H9 (cell line): ENCODE measurements at regions not wholly inside any gene's neighbourhood (a gene's known extent, or its start where the extent isn't known, plus 50 kb on each side); places are given as distances from the start of the nearest gene placed in this dataset.
A peak's percentile ranks its signal among the peaks of the same experiment; 100 is the strongest.

Experiments used
- DNase-seq: peaks from one replicate; pipeline ENCODE4 v3.0.0-alpha.2; 2017
- H2AFZ ChIP-seq: one replicate; pipeline ENCODE4 v1.6.1; 2013; ENCODE audit warnings: mild to moderate bottlenecking, low read length, control low read depth, moderate library complexity
- H2AK5ac ChIP-seq: 2 replicates; pipeline ENCODE4 v1.6.1; 2013; ENCODE audit warnings: low read length, control low read depth, mixed read lengths; ENCODE audit not compliant: insufficient read length
- H2BK120ac ChIP-seq: one replicate; pipeline ENCODE4 v1.6.1; 2013; ENCODE audit warnings: low read depth, mild to moderate bottlenecking, low read length, control low read depth, inconsistent platforms; ENCODE audit not compliant: poor library complexity, severe bottlenecking
- H2BK12ac ChIP-seq: 2 replicates; pipeline ENCODE4 v1.6.1; 2013; ENCODE audit warnings: low read length, control low read depth, mixed read lengths, low read depth; ENCODE audit not compliant: insufficient read length
- H2BK15ac ChIP-seq: 2 replicates; pipeline ENCODE4 v1.6.1; 2013; ENCODE audit warnings: low read depth, low read length, control low read depth
- H2BK20ac ChIP-seq: one replicate; pipeline ENCODE4 v1.6.1; 2013; ENCODE audit warnings: low read depth, mild to moderate bottlenecking, low read length, control low read depth, inconsistent platforms; ENCODE audit not compliant: poor library complexity, severe bottlenecking
- H2BK5ac ChIP-seq: 2 replicates; pipeline ENCODE4 v1.6.1; 2013; ENCODE audit warnings: low read length, control low read depth, mixed read lengths; ENCODE audit not compliant: insufficient read length
- H3K14ac ChIP-seq: 2 replicates; pipeline ENCODE4 v1.6.1; 2013; ENCODE audit warnings: low read length, control low read depth; ENCODE audit not compliant: insufficient read depth
- H3K18ac ChIP-seq: 2 replicates; pipeline ENCODE4 v1.6.1; 2013; ENCODE audit warnings: low read depth, mild to moderate bottlenecking, mixed read lengths, low read length, control low read depth; ENCODE audit not compliant: insufficient read length
- H3K23ac ChIP-seq: 2 replicates; pipeline ENCODE4 v1.6.1; 2013; ENCODE audit warnings: low read length, control low read depth, mixed read lengths, low read depth; ENCODE audit not compliant: insufficient read length
- H3K23me2 ChIP-seq: 2 replicates; pipeline ENCODE4 v1.6.1; 2013; ENCODE audit warnings: low read depth, mild to moderate bottlenecking, mixed read lengths, low read length, control low read depth; ENCODE audit not compliant: insufficient read length, poor library complexity, severe bottlenecking
- H3K27ac ChIP-seq: 2 replicates; pipeline ENCODE4 v1.5.1; 2013; ENCODE audit warnings: low read length, control low read depth, mixed read lengths, low read depth; ENCODE audit not compliant: insufficient read length
- H3K27me3 ChIP-seq: 2 replicates; pipeline ENCODE4 v1.6.1; 2013; ENCODE audit warnings: low read length, control low read depth, inconsistent platforms; ENCODE audit not compliant: insufficient read depth
- H3K4ac ChIP-seq: 2 replicates; pipeline ENCODE4 v1.6.1; 2013; ENCODE audit warnings: low read depth, mild to moderate bottlenecking, control low read depth, inconsistent platforms, low read length, moderate library complexity
- H3K4me1 ChIP-seq: 2 replicates; pipeline ENCODE4 v1.6.1; 2013; ENCODE audit warnings: low read length, control low read depth, inconsistent platforms; ENCODE audit not compliant: insufficient read depth
- H3K4me2 ChIP-seq: 2 replicates; pipeline ENCODE4 v1.6.1; 2013; ENCODE audit warnings: low read length, control low read depth, mixed read lengths; ENCODE audit not compliant: insufficient read length, insufficient read depth
- H3K56ac ChIP-seq: 2 replicates; pipeline ENCODE4 v1.6.1; 2013; ENCODE audit warnings: low read depth, mild to moderate bottlenecking, mixed read lengths, low read length, control low read depth; ENCODE audit not compliant: insufficient read length
- H3K79me1 ChIP-seq: 2 replicates; pipeline ENCODE4 v1.6.1; 2013; ENCODE audit warnings: low read depth, mild to moderate bottlenecking, moderate library complexity, low read length, control low read depth, inconsistent platforms; ENCODE audit not compliant: insufficient read depth, poor library complexity, severe bottlenecking
- H3K79me2 ChIP-seq: 2 replicates; pipeline ENCODE4 v1.6.1; 2013; ENCODE audit warnings: low read length, control low read depth, inconsistent platforms; ENCODE audit not compliant: insufficient read depth
- H3K9ac ChIP-seq: 2 replicates; pipeline ENCODE4 v1.6.1; 2013; ENCODE audit warnings: low read length, control low read depth, mixed read lengths; ENCODE audit not compliant: insufficient read length; ENCODE audit errors: extremely low read depth
- H3K9me3 ChIP-seq: one replicate; pipeline ENCODE4 v1.6.1; 2013; ENCODE audit warnings: low read depth, low read length, inconsistent platforms; ENCODE audit not compliant: control insufficient read depth
- H3T11ph ChIP-seq: one replicate; pipeline ENCODE4 v1.6.1; 2013; ENCODE audit warnings: mild to moderate bottlenecking, low read length, control low read depth, inconsistent platforms
- H4K20me1 ChIP-seq: one replicate; pipeline ENCODE4 v1.6.1; 2013; ENCODE audit not compliant: control insufficient read depth, insufficient read length, insufficient read depth
- H4K5ac ChIP-seq: 2 replicates; pipeline ENCODE4 v1.6.1; 2013; ENCODE audit warnings: low read depth, mild to moderate bottlenecking, mixed read lengths, low read length, control low read depth; ENCODE audit not compliant: insufficient read length
- H4K8ac ChIP-seq: replicated peaks from 2 replicates; pipeline ENCODE4 v1.6.1; 2013; ENCODE audit warnings: low read length, control low read depth, mixed read lengths, low read depth; ENCODE audit not compliant: insufficient read length
- H4K91ac ChIP-seq: 2 replicates; pipeline ENCODE4 v1.6.1; 2013; ENCODE audit warnings: low read depth, mild to moderate bottlenecking, moderate library complexity, mixed read lengths, low read length, control low read depth; ENCODE audit not compliant: insufficient read length
- H3K27ac Mint-ChIP-seq, 3 experiments: 2 replicates in 2 of 3; 3 replicates in 1 of 3; pipeline ENCODE4 v1.8.0; 2020 to 2021; ENCODE audit warnings: mixed read lengths in 3 of 3, mild to moderate bottlenecking in 1 of 3, moderate library complexity in 1 of 3
- H3K27me3 Mint-ChIP-seq: 2 replicates; pipeline ENCODE4 v1.8.0; 2021; ENCODE audit warnings: low read depth, mild to moderate bottlenecking, moderate library complexity, mixed read lengths
- H3K36me3 Mint-ChIP-seq, 3 experiments: 2 replicates in 2 of 3; 3 replicates in 1 of 3; pipeline ENCODE4 v1.8.0; 2020 to 2021; ENCODE audit warnings: low read depth in 3 of 3, mixed read lengths in 3 of 3; ENCODE audit not compliant: insufficient read depth in 1 of 3
- H3K4me1 Mint-ChIP-seq, 2 experiments: 2 replicates each; pipeline ENCODE4 v1.8.0; 2020; ENCODE audit warnings: mixed read lengths in 2 of 2
- H3K4me3 Mint-ChIP-seq, 2 experiments: 2 replicates in 1 of 2; 3 replicates in 1 of 2; pipeline ENCODE4 v1.8.0; 2020 to 2021; ENCODE audit warnings: mild to moderate bottlenecking in 2 of 2, mixed read lengths in 2 of 2, moderate library complexity in 1 of 2
- H3K9me3 Mint-ChIP-seq, 2 experiments: 2 replicates in 1 of 2; 3 replicates in 1 of 2; pipeline ENCODE4 v1.8.0; 2020; ENCODE audit warnings: mild to moderate bottlenecking in 2 of 2, mixed read lengths in 2 of 2, moderate library complexity in 1 of 2
- CTCF ChIP-seq: fragments of 200-600 bp; sonication (generic); conservative IDR thresholded peaks from 3 replicates; pipeline ENCODE4 v1.8.0; 2021; ENCODE audit warnings: antibody characterized with exemption, mild to moderate bottlenecking
- WGBS: extraction: QIAGEN DNeasy Blood & Tissue Kit; methylation state at CpG from one replicate; pipeline ENCODE4 v1.1.7; 2013; ENCODE audit warnings: missing lambda C conversion rate, low lambda C conversion rate, mixed read lengths; ENCODE audit not compliant: insufficient read length; ENCODE audit errors: extremely low coverage; 5-methylcytosine and 5-hydroxymethylcytosine counted together

GRCh38 chr4:27088491-27088890, 227.8 kb downstream of the STIM2 start:
- no peak overlapping the region; the same call in 1 of the 2 replicates for H3K14ac ChIP-seq
- no peak overlapping the region for H2BK12ac ChIP-seq
- H2BK15ac ChIP-seq, result no peak overlapping the region
- no peak overlapping the region for H3K9ac ChIP-seq
- peak overlapping the region; percentile 64 for H3K27ac ChIP-seq
- no peak overlapping the region for H2BK5ac ChIP-seq
- peak overlapping the region; percentile 66 for H2AK5ac ChIP-seq
- TF ChIP-seq CTCF, result no peak
- no peaks in the 10 kb centered on the region for H4K20me1 ChIP-seq
- H3K4ac ChIP-seq, result no peak overlapping the region
- no peak for DNase-seq
- Mint-ChIP-seq H3K4me3 (peak overlapping the region in 1 of 2 experiments; percentile 21; a peak in 1 of 5 replicates), H3K9me3 (peaks cover 0 to 3% of the 10 kb centered on the region in 2 experiments; a peak in 1 of 5 replicates), H3K36me3 (peaks cover 0 to 3% (median 0%) of the 10 kb centered on the region in 3 experiments; a peak in 3 of 7 replicates), H3K27me3 (peaks cover 29% of the 10 kb centered on the region), H3K4me1 (peaks cover 71 to 72% of the 10 kb centered on the region in 2 experiments), H3K27ac (peak overlapping the region in 2 of 3 experiments; percentile 83 to 93; a peak in 5 of 7 replicates)
- no peak overlapping the region for H3K4me2 ChIP-seq
- no CpG with 5 or more reads among the region's 5 CpGs for WGBS
- no peaks in the 10 kb centered on the region for H3K79me1 ChIP-seq
- no peak overlapping the region for H2BK20ac ChIP-seq
- H3K4me1 ChIP-seq, result peaks cover 22% of the 10 kb centered on the region; the same call in 1 of the 2 replicates
- H2AFZ ChIP-seq, result no peak overlapping the region
- no peak overlapping the region for H3K23ac ChIP-seq
- H3K27me3 ChIP-seq, result no peaks in the 10 kb centered on the region; the same call in 1 of the 2 replicates
- no peak overlapping the region for H3T11ph ChIP-seq
- no peaks in the 10 kb centered on the region for H3K79me2 ChIP-seq
- H4K5ac ChIP-seq, result peak overlapping the region; percentile 72
- H4K8ac ChIP-seq, result no peak overlapping the region
- H2BK120ac ChIP-seq, result no peak overlapping the region
- peak overlapping the region; percentile 54 for H3K18ac ChIP-seq
- H4K91ac ChIP-seq, result no peak overlapping the region
- H3K56ac ChIP-seq, result no peak overlapping the region
- H3K9me3 ChIP-seq, result no peaks in the 10 kb centered on the region
- H3K23me2 ChIP-seq, result peaks cover 6% of the 10 kb centered on the region
